B cell (primary cell): ENCODE measurements at regions not wholly inside any gene's neighbourhood (a gene's known extent, or its start where the extent isn't known, plus 50 kb on each side); places are given as distances from the start of the nearest gene placed in this dataset.

Experiments
- ATAC-seq: fragments of 200-7000 bp; cut with Tn5 transposase; one replicate; pipeline ENCODE4 v1.10.0; 2021; ENCODE audit warnings: low read depth, mild to moderate bottlenecking, moderate number of reproducible peaks, moderate library complexity
- CTCF ChIA-PET: fragments of 350-600 bp; sonication (Branson Sonifier 250); formaldehyde crosslinking; loops from one replicate; lab custom pipeline; 2021; ENCODE audit warnings: antibody characterized with exemption, inconsistent platforms; lab: Charles Lee
- POLR2A ChIA-PET: fragments of 350-600 bp; sonication (Branson Sonifier 250); formaldehyde crosslinking; loops from one replicate; lab custom pipeline; 2021; ENCODE audit warnings: antibody characterized with exemption; lab: Charles Lee
- DNase-seq: peaks from one replicate; pipeline ENCODE4 v3.0.0; 2013
- H2AFZ ChIP-seq: 2 replicates; pipeline ENCODE4 v1.6.1; 2012; ENCODE audit warnings: mild to moderate bottlenecking, low read depth, low read length; ENCODE audit not compliant: insufficient read depth, poor library complexity, severe bottlenecking
- H3K27ac ChIP-seq, 2 donors: 1 replicate in 1 of 2; 2 replicates in 1 of 2; pipeline ENCODE4 v1.5.1; 2012 to 2013; ENCODE audit warnings: low read length in 2 of 2, mild to moderate bottlenecking in 2 of 2, moderate library complexity in 1 of 2
- H3K27me3 ChIP-seq, 4 experiments: fragments of 200-600 bp in 1 of 4; sonication (generic) in 1 of 4; replicated peaks in 1 of 4; 1 replicate in 2 of 4; 2 replicates in 2 of 4; pipeline versions ENCODE4 v1.6.1 to v1.7.0; 2013 to 2016; ENCODE audit warnings: low read length in 3 of 4, mild to moderate bottlenecking in 2 of 4, mixed read lengths in 1 of 4, moderate library complexity in 1 of 4; ENCODE audit not compliant: insufficient read depth in 4 of 4, control insufficient read depth in 3 of 4; ENCODE audit errors: control extremely low read depth in 1 of 4
- H3K36me3 ChIP-seq, 2 experiments: replicated peaks in 1 of 2; 1 replicate in 1 of 2; 2 replicates in 1 of 2; pipeline versions ENCODE4 v1.6.1 to v1.7.1; 2013; ENCODE audit warnings: low read length in 1 of 2; ENCODE audit not compliant: insufficient read depth in 2 of 2, control insufficient read depth in 1 of 2; ENCODE audit errors: control extremely low read depth in 1 of 2, extremely low read depth in 1 of 2
- H3K4me1 ChIP-seq, 2 donors: fragments of 200-600 bp in 1 of 2; sonication (generic) in 1 of 2; 1 replicate in 1 of 2; 2 replicates in 1 of 2; pipeline versions ENCODE4 v1.5.1 to v1.6.1; 2013 to 2017; ENCODE audit warnings: low read length in 2 of 2; ENCODE audit not compliant: control insufficient read depth in 2 of 2, insufficient read depth in 2 of 2
- H3K4me2 ChIP-seq: replicated peaks from 2 replicates; pipeline ENCODE3; 2012; ENCODE audit warnings: mild to moderate bottlenecking, low read depth, low read length; ENCODE audit not compliant: poor library complexity, severe bottlenecking
- H3K4me3 ChIP-seq, 5 experiments: fragments of 200-600 bp in 1 of 5; sonication (generic) in 1 of 5; 1 replicate in 3 of 5; 2 replicates in 2 of 5; pipeline versions ENCODE4 v1.5.1 to v1.7.0; 2011 to 2016; ENCODE audit warnings: low read length in 4 of 5, mild to moderate bottlenecking in 4 of 5, low read depth in 2 of 5, control low read depth in 1 of 5, moderate library complexity in 1 of 5; ENCODE audit not compliant: insufficient read depth in 1 of 5; ENCODE audit errors: control extremely low read depth in 1 of 5, extremely low read depth in 1 of 5
- H3K79me2 ChIP-seq: fragments of 200-600 bp; sonication (generic); one replicate; pipeline ENCODE4 v1.6.0; 2016; ENCODE audit warnings: low read length; ENCODE audit not compliant: control insufficient read depth, insufficient read depth
- H3K9ac ChIP-seq: fragments of 200-600 bp; sonication (generic); 2 replicates; pipeline ENCODE4 v1.6.1; 2017; ENCODE audit warnings: mild to moderate bottlenecking, low read length, moderate library complexity
- H3K9me3 ChIP-seq, 3 donors: one replicate each; pipeline versions ENCODE4 v1.6.1 to v1.7.1; 2013; ENCODE audit warnings: low read length in 2 of 3; ENCODE audit not compliant: control insufficient read depth in 2 of 3, insufficient read depth in 1 of 3; ENCODE audit errors: control extremely low read depth in 1 of 3
- H4K20me1 ChIP-seq: 2 replicates; pipeline ENCODE4 v1.6.0; 2012; ENCODE audit warnings: mild to moderate bottlenecking, low read length; ENCODE audit not compliant: insufficient read depth, control insufficient read depth, poor library complexity, severe bottlenecking
- H3K27ac Mint-ChIP-seq: one replicate; pipeline ENCODE4 v1.8.0; 2021; ENCODE audit warnings: mixed read lengths
- H3K27me3 Mint-ChIP-seq: one replicate; pipeline ENCODE4 v1.8.0; 2021; ENCODE audit warnings: mixed read lengths
- H3K4me1 Mint-ChIP-seq: one replicate; pipeline ENCODE4 v1.8.0; 2021; ENCODE audit warnings: mixed read lengths
- H3K4me3 Mint-ChIP-seq: one replicate; pipeline ENCODE4 v1.8.0; 2021; ENCODE audit warnings: mixed read lengths
- H3K9me3 Mint-ChIP-seq: one replicate; pipeline ENCODE4 v1.8.0; 2022; ENCODE audit warnings: mixed read lengths; ENCODE audit not compliant: insufficient read depth
- EZH2 ChIP-seq: IDR thresholded peaks from 2 replicates; pipeline ENCODE4 v1.6.1; 2012; ENCODE audit warnings: borderline replicate concordance, low read depth, mild to moderate bottlenecking, moderate library complexity, low read length; ENCODE audit not compliant: insufficient read depth, poor library complexity, severe bottlenecking
- WGBS: methylation state at CpG from one replicate; pipeline ENCODE4 v1.1.5; 2013; ENCODE audit warnings: missing lambda C conversion rate; ENCODE audit not compliant: insufficient coverage; 5-methylcytosine and 5-hydroxymethylcytosine counted together
- intact Hi-C: fragments of 100-400 bp; cut with micrococcal nuclease; formaldehyde crosslinking; loops from one replicate; pipeline ENCODE4 v1.10.0; 2022
- TF ChIP-seq, protein P1 (sequence below): fragments of 200-600 bp; IDR thresholded peaks from one replicate; pipeline ENCODE4 v1.8.0; 2022; ENCODE audit warnings: antibody characterized with exemption, mild to moderate bottlenecking

DNA sequence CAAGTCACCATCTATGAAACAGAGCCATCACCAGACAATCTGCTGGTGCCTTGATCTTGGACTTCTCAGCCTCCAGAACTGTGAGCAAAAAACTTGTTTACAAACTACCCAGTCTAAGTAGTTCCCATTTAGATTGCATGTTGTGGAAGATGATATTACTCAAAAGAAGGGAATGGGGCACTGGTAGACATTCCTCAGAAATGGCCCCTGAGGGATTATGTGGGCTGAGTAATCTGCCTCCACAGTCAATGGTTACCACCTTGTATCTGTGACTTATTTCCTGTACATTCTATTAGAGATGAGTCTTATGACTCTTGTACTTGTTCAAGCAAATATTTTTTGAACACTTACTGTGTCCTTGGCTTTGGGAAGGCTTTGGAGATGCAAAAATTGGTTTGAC lies 160.4 kb downstream of the NUP35 start:
- Histone ChIP-seq H3K36me3 (no peaks in the 10 kb centered on the region), H3K27me3 (no peaks in the 10 kb centered on the region), H3K79me2 (no peaks in the 10 kb centered on the region), H2AFZ (no peak overlapping the region), H3K4me2 (no peak overlapping the region), H4K20me1 (no peaks in the 10 kb centered on the region), H3K4me3 (no peak overlapping the region), H3K4me1 (no peaks in the 10 kb centered on the region), H3K9ac (no peak overlapping the region), H3K9me3 (no peaks in the 10 kb centered on the region), H3K27ac (no peak overlapping the region)
- no peaks in the 10 kb centered on the region for H3K4me1 Mint-ChIP-seq
- no peak overlapping the region for H3K4me3 Mint-ChIP-seq
- peaks cover 4% of the 10 kb centered on the region for H3K9me3 Mint-ChIP-seq
- ATAC-seq (no peak), DNase-seq (no peak)
- peaks cover 2% of the 10 kb centered on the region for H3K27me3 Mint-ChIP-seq
- intact Hi-C loops: no loop called here
- CTCF ChIA-PET: no interaction called here
- POLR2A ChIA-PET: no interaction called here
- H3K27ac Mint-ChIP-seq: no peak overlapping the region
- TF ChIP-seq, protein P1, sequence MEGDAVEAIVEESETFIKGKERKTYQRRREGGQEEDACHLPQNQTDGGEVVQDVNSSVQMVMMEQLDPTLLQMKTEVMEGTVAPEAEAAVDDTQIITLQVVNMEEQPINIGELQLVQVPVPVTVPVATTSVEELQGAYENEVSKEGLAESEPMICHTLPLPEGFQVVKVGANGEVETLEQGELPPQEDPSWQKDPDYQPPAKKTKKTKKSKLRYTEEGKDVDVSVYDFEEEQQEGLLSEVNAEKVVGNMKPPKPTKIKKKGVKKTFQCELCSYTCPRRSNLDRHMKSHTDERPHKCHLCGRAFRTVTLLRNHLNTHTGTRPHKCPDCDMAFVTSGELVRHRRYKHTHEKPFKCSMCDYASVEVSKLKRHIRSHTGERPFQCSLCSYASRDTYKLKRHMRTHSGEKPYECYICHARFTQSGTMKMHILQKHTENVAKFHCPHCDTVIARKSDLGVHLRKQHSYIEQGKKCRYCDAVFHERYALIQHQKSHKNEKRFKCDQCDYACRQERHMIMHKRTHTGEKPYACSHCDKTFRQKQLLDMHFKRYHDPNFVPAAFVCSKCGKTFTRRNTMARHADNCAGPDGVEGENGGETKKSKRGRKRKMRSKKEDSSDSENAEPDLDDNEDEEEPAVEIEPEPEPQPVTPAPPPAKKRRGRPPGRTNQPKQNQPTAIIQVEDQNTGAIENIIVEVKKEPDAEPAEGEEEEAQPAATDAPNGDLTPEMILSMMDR: no peak
- TF ChIP-seq EZH2: no peak

- peaks cover 0 to 10% (median 0%) of the 10 kb centered on the region in 3 donors for H3K9me3 ChIP-seq
- ChIA-PET CTCF (no interaction called here), POLR2A (no interaction called here)
- Mint-ChIP-seq H3K27ac (no peak overlapping the region), H3K4me3 (no peak overlapping the region), H3K4me1 (no peaks in the 10 kb centered on the region), H3K27me3 (peaks cover 2% of the 10 kb centered on the region), H3K9me3 (no peaks in the 10 kb centered on the region)
- H3K36me3 ChIP-seq: no peaks in the 10 kb centered on the region
- H3K27ac ChIP-seq: no peak overlapping the region
- no peak overlapping the region for H3K4me3 ChIP-seq
- DNase-seq: no peak
- H3K4me2 ChIP-seq: no peak overlapping the region
- no peaks in the 10 kb centered on the region for H3K79me2 ChIP-seq
- H2AFZ ChIP-seq: no peak overlapping the region
- H3K4me1 ChIP-seq: no peaks in the 10 kb centered on the region
- no peak for ATAC-seq
- TF ChIP-seq, protein P1: no peak
- TF ChIP-seq EZH2: no peak
- no CpG with 5 or more reads among the region's 2 CpGs for WGBS
- no peaks in the 10 kb centered on the region for H3K27me3 ChIP-seq
- intact Hi-C loops: no loop called here
- H4K20me1 ChIP-seq: no peaks in the 10 kb centered on the region
- no peak overlapping the region for H3K9ac ChIP-seq
These were observed 167.2 kb downstream of the NUP35 start for GRCh38 chr2:183291436-183291835.
